SK-N-SH (cell line): ENCODE measurements at regions not wholly inside any gene's neighbourhood (a gene's known extent, or its start where the extent isn't known, plus 50 kb on each side); places are given as distances from the start of the nearest gene placed in this dataset.

ENCODE experiments used
- CTCF ChIA-PET: fragments of 300-600, 350-600 bp; formaldehyde crosslinking; extraction: SDS; loops from one replicate; lab custom pipeline; 2021; lab: Yijun Ruan, JAX
- POLR2A ChIA-PET: fragments of 350-600 bp; sonication (Branson Sonifier 250); formaldehyde crosslinking; extraction: SDS; loops from one replicate; lab custom pipeline; 2020; ENCODE audit warnings: antibody characterized with exemption, inconsistent platforms; lab: Yijun Ruan, JAX
- DNase-seq: peaks from one replicate; pipeline ENCODE4 v3.0.0; 2012
- H2AFZ ChIP-seq: fragments of 200-600 bp; sonication (generic); 2 replicates; pipeline ENCODE4 v1.8.1; 2016; ENCODE audit warnings: antibody characterized with exemption, mild to moderate bottlenecking, low read depth
- H3F3A ChIP-seq: fragments of 200-600 bp; sonication (generic); replicated peaks from 2 replicates; pipeline ENCODE3; 2016; ENCODE audit warnings: antibody characterized with exemption, mild to moderate bottlenecking; ENCODE audit not compliant: insufficient read depth
- H3K27ac ChIP-seq, 2 experiments: fragments of 200-500 bp in 1 of 2; fragments of 200-600 bp in 1 of 2; sonication (Bioruptor generic) in 1 of 2; sonication (generic), shearing (Covaris generic) in 1 of 2; 2 replicates each; pipeline versions ENCODE4 v1.5.1 to v1.6.1; 2014 to 2016; ENCODE audit warnings: low read depth in 2 of 2, inconsistent platforms in 1 of 2, low read length in 1 of 2, mild to moderate bottlenecking in 1 of 2, mixed read lengths in 1 of 2
- H3K27me3 ChIP-seq: fragments of 200-600 bp; sonication (generic), shearing (Covaris generic); 2 replicates; pipeline ENCODE4 v1.6.1; 2016; ENCODE audit warnings: mixed run types; ENCODE audit not compliant: insufficient read depth
- H3K36me3 ChIP-seq, 2 experiments: fragments of 200-500 bp in 1 of 2; fragments of 200-600 bp in 1 of 2; sonication (Bioruptor generic) in 1 of 2; sonication (generic) in 1 of 2; replicated peaks in 1 of 2; 2 replicates each; pipeline versions ENCODE3 to v1.5.1; 2014 to 2016; ENCODE audit warnings: low read length in 1 of 2, mild to moderate bottlenecking in 1 of 2; ENCODE audit not compliant: insufficient read depth in 2 of 2, control insufficient read depth in 1 of 2
- H3K4me1 ChIP-seq, 2 experiments: fragments of 200-500 bp in 1 of 2; fragments of 200-600 bp in 1 of 2; sonication (Bioruptor generic) in 1 of 2; sonication (generic), shearing (Covaris generic) in 1 of 2; 2 replicates each; pipeline versions ENCODE4 v1.5.1 to v1.6.1; 2014 to 2016; ENCODE audit warnings: low read depth in 1 of 2, low read length in 1 of 2, mixed run types in 1 of 2; ENCODE audit not compliant: insufficient read depth in 2 of 2, control insufficient read depth in 1 of 2
- H3K4me2 ChIP-seq: fragments of 200-600 bp; sonication (generic), shearing (Covaris generic); 2 replicates; pipeline ENCODE4 v1.6.1; 2017; ENCODE audit warnings: mixed run types
- H3K4me3 ChIP-seq, 2 experiments: fragments of 200-500 bp in 1 of 2; fragments of 200-600 bp in 1 of 2; sonication (Bioruptor generic) in 1 of 2; sonication (generic), shearing (Covaris generic) in 1 of 2; 2 replicates each; pipeline versions ENCODE4 v1.5.1 to v1.8.1; 2014 to 2016; ENCODE audit warnings: low read depth in 2 of 2, inconsistent platforms in 1 of 2, low read length in 1 of 2, mild to moderate bottlenecking in 1 of 2, mixed read lengths in 1 of 2, moderate library complexity in 1 of 2
- H3K79me2 ChIP-seq: fragments of 200-600 bp; sonication (generic); 2 replicates; pipeline ENCODE4 v1.8.1; 2017; ENCODE audit warnings: mild to moderate bottlenecking; ENCODE audit not compliant: insufficient read depth
- H3K9ac ChIP-seq: fragments of 200-600 bp; sonication (generic); 2 replicates; pipeline ENCODE4 v1.6.1; 2017; ENCODE audit warnings: mixed run types
- H3K9me2 ChIP-seq: fragments of 200-600 bp; sonication (generic); 2 replicates; pipeline ENCODE4 v1.6.1; 2017; ENCODE audit warnings: mixed run types
- H3K9me3 ChIP-seq: fragments of 200-600 bp; sonication (generic); 2 replicates; pipeline ENCODE4 v1.6.1; 2017; ENCODE audit warnings: mixed run types, mild to moderate bottlenecking, moderate library complexity
- H4K20me1 ChIP-seq: fragments of 200-600 bp; sonication (generic); 2 replicates; pipeline ENCODE4 v1.6.1; 2017; ENCODE audit warnings: mild to moderate bottlenecking, mixed run types; ENCODE audit not compliant: insufficient read depth
- CTCF ChIP-seq: fragments of 200-600 bp; sonication (generic); IDR thresholded peaks from 2 replicates; pipeline ENCODE4 v1.6.1; 2017; ENCODE audit warnings: antibody characterized with exemption, mild to moderate bottlenecking, moderate library complexity
- EZH2phosphoT487 ChIP-seq: fragments of 200-600 bp; sonication (generic); IDR thresholded peaks from 2 replicates; pipeline ENCODE4 v1.6.1; 2017; ENCODE audit warnings: low read depth, mixed run types, mild to moderate bottlenecking, antibody characterized with exemption, moderate library complexity, borderline replicate concordance
- FOSL2 ChIP-seq: IDR thresholded peaks from 2 replicates; pipeline ENCODE4 v1.4.0; 2012; ENCODE audit warnings: low read depth, mild to moderate bottlenecking, moderate library complexity, borderline replicate concordance
- FOXM1 ChIP-seq: IDR thresholded peaks from 2 replicates; pipeline ENCODE4 v1.4.0; 2012; ENCODE audit warnings: low read depth, mild to moderate bottlenecking
- GABPA ChIP-seq: IDR thresholded peaks from 2 replicates; pipeline ENCODE4 v1.4.0; 2012; ENCODE audit warnings: low read depth, mild to moderate bottlenecking
- JUND ChIP-seq: IDR thresholded peaks from 2 replicates; pipeline ENCODE4 v1.4.0; 2012
- MAX ChIP-seq: IDR thresholded peaks from 2 replicates; pipeline ENCODE4 v1.4.0; 2012; ENCODE audit warnings: low read depth
- MEF2A ChIP-seq: IDR thresholded peaks from 2 replicates; pipeline ENCODE4 v1.4.0; 2012; ENCODE audit warnings: low read depth, borderline replicate concordance
- RAD21 ChIP-seq: IDR thresholded peaks from 2 replicates; pipeline ENCODE4 v1.6.1; 2012; ENCODE audit warnings: mild to moderate bottlenecking, low read length
- RFX5 ChIP-seq: IDR thresholded peaks from 2 replicates; pipeline ENCODE4 v1.6.1; 2012; ENCODE audit warnings: mild to moderate bottlenecking, improper control_type of control experiment, low read length
- RXRA ChIP-seq: IDR thresholded peaks from 2 replicates; pipeline ENCODE4 v1.4.0; 2012; ENCODE audit warnings: low read depth, mild to moderate bottlenecking, borderline replicate concordance
- SMC3 ChIP-seq: IDR thresholded peaks from 2 replicates; pipeline ENCODE4 v1.6.1; 2012; ENCODE audit warnings: low read depth, low read length, improper control_type of control experiment
- TAF1 ChIP-seq: IDR thresholded peaks from 2 replicates; pipeline ENCODE4 v1.6.1; 2012; ENCODE audit warnings: low read depth, mild to moderate bottlenecking, low read length, moderate library complexity, borderline replicate concordance
- TEAD4 ChIP-seq: IDR thresholded peaks from 2 replicates; pipeline ENCODE4 v1.4.0; 2012; ENCODE audit warnings: mild to moderate bottlenecking, borderline replicate concordance; ENCODE audit not compliant: insufficient read depth
- USF1 ChIP-seq: IDR thresholded peaks from 2 replicates; pipeline ENCODE4 v1.4.0; 2012; ENCODE audit warnings: low read depth, borderline replicate concordance
- YY1 ChIP-seq: IDR thresholded peaks from 2 replicates; pipeline ENCODE4 v1.4.0; 2012; ENCODE audit warnings: low read depth, mild to moderate bottlenecking
- WGBS: methylation state at CpG from one replicate; pipeline ENCODE4 v1.1.6; 2017; ENCODE audit warnings: low lambda C conversion rate; 5-methylcytosine and 5-hydroxymethylcytosine counted together

- DNase-seq: no peak
- H3K4me1 ChIP-seq: no peaks in the 10 kb centered on the region
- no peaks in the 10 kb centered on the region for H3F3A ChIP-seq
- H3K27me3 ChIP-seq: no peaks in the 10 kb centered on the region
- H3K4me2 ChIP-seq: no peak overlapping the region
- ChIA-PET CTCF (interaction anchor here (1.0 to 1.2 kb wide), 3 partner anchors 10 to 267 kb away, joined by 3 to 8 read pairs (median 4); no protein-coding TSS in a partner anchor), POLR2A (no interaction called here)
- H3K9ac ChIP-seq: no peak overlapping the region
- H3K9me2 ChIP-seq: no peaks in the 10 kb centered on the region
- no peaks in the 10 kb centered on the region for H4K20me1 ChIP-seq
- H3K36me3 ChIP-seq: no peaks in the 10 kb centered on the region
- no peaks in the 10 kb centered on the region for H3K79me2 ChIP-seq
- no peak for TF ChIP-seq MEF2A
- TF ChIP-seq YY1: no peak
- TF ChIP-seq CTCF: no peak
- no peak for TF ChIP-seq RAD21
- TF ChIP-seq TEAD4: no peak
- H3K27ac ChIP-seq: no peak overlapping the region
- no peak overlapping the region for H3K4me3 ChIP-seq
- H3K9me3 ChIP-seq: no peaks in the 10 kb centered on the region
- no peak overlapping the region for H2AFZ ChIP-seq
- WGBS: 70% methylated on average over 4 of the region's 8 CpGs
Observed at GRCh38 chr2:234403074-234403473, 93.8 kb downstream of the ARL4C start.

GRCh38 chr2:234401426-234401825, 95.5 kb downstream of the ARL4C start:
- no peak for DNase-seq
- H3F3A ChIP-seq: no peaks in the 10 kb centered on the region
- no peaks in the 10 kb centered on the region for H3K9me3 ChIP-seq
- 89% methylated on average over 2 of the region's 2 CpGs for WGBS
- no peaks in the 10 kb centered on the region for H4K20me1 ChIP-seq
- no peak overlapping the region for H3K4me3 ChIP-seq
- H3K79me2 ChIP-seq: no peaks in the 10 kb centered on the region
- no peak overlapping the region for H3K4me2 ChIP-seq
- CTCF ChIA-PET: no interaction called here
- no peak overlapping the region for H3K27ac ChIP-seq
- POLR2A ChIA-PET: no interaction called here
- TF ChIP-seq JUND (no peak), MEF2A (no peak)
- TF ChIP-seq, all 33 proteins: peak for 0
- Histone ChIP-seq H2AFZ (no peak overlapping the region), H3K9me2 (no peaks in the 10 kb centered on the region), H3K27me3 (no peaks in the 10 kb centered on the region), H3K36me3 (no peaks in the 10 kb centered on the region), H3K9ac (no peak overlapping the region), H3K4me1 (peaks cover 0 to 4% of the 10 kb centered on the region in 2 experiments; a peak in 1 of 4 replicates)

- 81% methylated on average over 8 of the region's 11 CpGs for WGBS
- Histone ChIP-seq H3K27ac (no peak overlapping the region), H3F3A (no peaks in the 10 kb centered on the region), H3K4me2 (no peak overlapping the region), H3K9ac (no peak overlapping the region), H3K4me3 (no peak overlapping the region), H3K9me3 (no peaks in the 10 kb centered on the region), H3K36me3 (no peaks in the 10 kb centered on the region), H3K9me2 (no peaks in the 10 kb centered on the region), H4K20me1 (no peaks in the 10 kb centered on the region), H3K4me1 (peaks cover 0 to 16% of the 10 kb centered on the region in 2 experiments; a peak in 1 of 4 replicates), H3K79me2 (no peaks in the 10 kb centered on the region), H2AFZ (no peak overlapping the region), H3K27me3 (no peaks in the 10 kb centered on the region)
- ChIA-PET CTCF (no interaction called here), POLR2A (no interaction called here)
- no peak for DNase-seq
- TF ChIP-seq CTCF: no peak
- TF ChIP-seq MAX: no peak
- no peak for TF ChIP-seq TAF1
- TF ChIP-seq GABPA: no peak
- TF ChIP-seq YY1: no peak
- no peak for TF ChIP-seq EZH2phosphoT487
- no peak for TF ChIP-seq SMC3
- TF ChIP-seq USF1: no peak
- no peak for TF ChIP-seq FOXM1
- no peak for TF ChIP-seq FOSL2
- no peak for TF ChIP-seq RXRA
- TF ChIP-seq RFX5: no peak
Observed at GRCh38 chr2:234399451-234400246, 97.2 kb downstream of the ARL4C start.
